Smooth muscle cell (in vitro differentiated cells): ENCODE measurements at regions not wholly inside any gene's neighbourhood (a gene's known extent, or its start where the extent isn't known, plus 50 kb on each side); places are given as distances from the start of the nearest gene placed in this dataset.

Experiments
- DNase-seq: peaks from one replicate; lab custom pipeline; 2025; ENCODE audit not compliant: unreplicated experiment; lab: John Stamatoyannopoulos, UW
- H2AFZ ChIP-seq: fragments of 200-600 bp; sonication (generic); 2 replicates; pipeline ENCODE4 v1.6.0; 2016; ENCODE audit warnings: antibody characterized with exemption, low read depth, mild to moderate bottlenecking
- H3F3A ChIP-seq: fragments of 200-600 bp; sonication (generic); 2 replicates; pipeline ENCODE4 v1.6.0; 2017; ENCODE audit warnings: antibody characterized with exemption, low read depth
- H3K27ac ChIP-seq: fragments of 200-600 bp; sonication (generic); 2 replicates; pipeline ENCODE4 v1.5.1; 2016; ENCODE audit warnings: low read depth, mild to moderate bottlenecking
- H3K27me3 ChIP-seq: fragments of 200-600 bp; sonication (generic); 2 replicates; pipeline ENCODE4 v1.6.1; 2016; ENCODE audit warnings: low read depth, mild to moderate bottlenecking
- H3K36me3 ChIP-seq: fragments of 200-600 bp; sonication (generic); 2 replicates; pipeline ENCODE4 v1.5.1; 2016; ENCODE audit warnings: low read depth
- H3K4me1 ChIP-seq: fragments of 200-600 bp; sonication (generic); 2 replicates; pipeline ENCODE4 v1.5.1; 2016; ENCODE audit warnings: low read depth
- H3K4me2 ChIP-seq: fragments of 200-600 bp; sonication (generic); 2 replicates; pipeline ENCODE4 v1.6.0; 2016; ENCODE audit warnings: mild to moderate bottlenecking
- H3K4me3 ChIP-seq: fragments of 200-600 bp; sonication (generic); 2 replicates; pipeline ENCODE4 v1.5.1; 2016; ENCODE audit warnings: mild to moderate bottlenecking
- H3K79me2 ChIP-seq: fragments of 200-600 bp; sonication (generic); 2 replicates; pipeline ENCODE4 v1.6.0; 2016; ENCODE audit warnings: low read depth, mild to moderate bottlenecking
- H3K9ac ChIP-seq: fragments of 200-600 bp; sonication (generic); 2 replicates; pipeline ENCODE4 v1.6.0; 2016; ENCODE audit warnings: low read depth
- H3K9me3 ChIP-seq: fragments of 200-600 bp; sonication (generic); replicated peaks from 2 replicates; pipeline ENCODE4 v1.5.1; 2016; ENCODE audit warnings: low read depth
- H4K20me1 ChIP-seq: fragments of 200-600 bp; sonication (generic); 2 replicates; pipeline ENCODE4 v1.6.0; 2016; ENCODE audit warnings: low read depth
- CTCF ChIP-seq: fragments of 200-600 bp; sonication (generic); IDR thresholded peaks from 2 replicates; pipeline ENCODE4 v1.5.1; 2017; ENCODE audit warnings: borderline replicate concordance, mild to moderate bottlenecking, antibody characterized with exemption; ENCODE audit not compliant: insufficient read depth, poor library complexity, severe bottlenecking
- WGBS: methylation state at CpG from one replicate; pipeline ENCODE4 v1.1.7; 2016; ENCODE audit warnings: low lambda C conversion rate; 5-methylcytosine and 5-hydroxymethylcytosine counted together

GRCh38 chr20:6502999-6503398 is 264.5 kb upstream of the BMP2 start:
- TF ChIP-seq CTCF = no peak
- Histone ChIP-seq H3K27ac (no peak overlapping the region), H3K9me3 (no peaks in the 10 kb centered on the region), H3K4me3 (no peak overlapping the region), H3K36me3 (no peaks in the 10 kb centered on the region), H3K9ac (no peak overlapping the region), H3K4me1 (no peaks in the 10 kb centered on the region), H3K4me2 (no peak overlapping the region), H3F3A (no peaks in the 10 kb centered on the region), H3K79me2 (no peaks in the 10 kb centered on the region), H4K20me1 (no peaks in the 10 kb centered on the region), H2AFZ (no peak overlapping the region), H3K27me3 (no peaks in the 10 kb centered on the region)
- WGBS = 67% methylated on average over 2 of the region's 2 CpGs
- DNase-seq = no peak

- Histone ChIP-seq H3K4me3 (no peak overlapping the region), H3K36me3 (no peaks in the 10 kb centered on the region), H3K79me2 (no peaks in the 10 kb centered on the region), H3K27me3 (no peaks in the 10 kb centered on the region), H3K4me1 (no peaks in the 10 kb centered on the region), H4K20me1 (no peaks in the 10 kb centered on the region), H3K9me3 (no peaks in the 10 kb centered on the region), H3K4me2 (no peak overlapping the region), H3K9ac (no peak overlapping the region), H3F3A (no peaks in the 10 kb centered on the region), H3K27ac (no peak overlapping the region), H2AFZ (no peak overlapping the region)
- no peak for TF ChIP-seq CTCF
- no peak for DNase-seq
- WGBS = 67% methylated on average over 2 of the region's 2 CpGs
Measured at GRCh38 chr20:6502219-6502618, 265.3 kb upstream of the BMP2 start.

- H3K4me3 ChIP-seq = no peak overlapping the region
- H2AFZ ChIP-seq = no peak overlapping the region
- H3K9me3 ChIP-seq = no peaks in the 10 kb centered on the region
- no peaks in the 10 kb centered on the region for H3F3A ChIP-seq
- no peak for TF ChIP-seq CTCF
- 41% methylated on average over 1 of the region's 1 CpG for WGBS
- DNase-seq = no peak
- H3K27ac ChIP-seq = no peak overlapping the region
- H4K20me1 ChIP-seq = no peaks in the 10 kb centered on the region
- H3K4me2 ChIP-seq = no peak overlapping the region
- no peaks in the 10 kb centered on the region for H3K36me3 ChIP-seq
- H3K9ac ChIP-seq = no peak overlapping the region
- no peaks in the 10 kb centered on the region for H3K79me2 ChIP-seq
- H3K27me3 ChIP-seq = no peaks in the 10 kb centered on the region
- H3K4me1 ChIP-seq = no peaks in the 10 kb centered on the region
Measured at GRCh38 chr20:6501061-6501460, 266.4 kb upstream of the BMP2 start.

- no peaks in the 10 kb centered on the region for H3K36me3 ChIP-seq
- H2AFZ ChIP-seq = no peak overlapping the region
- H3K4me2 ChIP-seq = no peak overlapping the region
- H3K79me2 ChIP-seq = no peaks in the 10 kb centered on the region
- no peak overlapping the region for H3K9ac ChIP-seq
- no peaks in the 10 kb centered on the region for H4K20me1 ChIP-seq
- no peaks in the 10 kb centered on the region for H3K4me1 ChIP-seq
- no peak overlapping the region for H3K4me3 ChIP-seq
- TF ChIP-seq CTCF = no peak
- no peak overlapping the region for H3K27ac ChIP-seq
- H3K27me3 ChIP-seq = no peaks in the 10 kb centered on the region
- H3K9me3 ChIP-seq = no peaks in the 10 kb centered on the region
- no peaks in the 10 kb centered on the region for H3F3A ChIP-seq
- DNase-seq = no peak
Measured at GRCh38 chr20:6499566-6499965, 267.9 kb upstream of the BMP2 start.
